C4-2B (cell line): ENCODE measurements at regions not wholly inside any gene's neighbourhood (a gene's known extent, or its start where the extent isn't known, plus 50 kb on each side); places are given as distances from the start of the nearest gene placed in this dataset.

Source experiments
- CTCF ChIP-seq: fragments of 450-650 bp; conservative IDR thresholded peaks from 2 replicates; pipeline ENCODE4 v1.5.1; 2017; ENCODE audit warnings: mild to moderate bottlenecking
- ZFX ChIP-seq: fragments of 450-650 bp; IDR thresholded peaks from 2 replicates; pipeline ENCODE4 v1.6.1; 2017

GRCh38 chr13:59607780-59608233 is 555.9 kb downstream of the DIAPH3 start:
- TF ChIP-seq CTCF (no peak), ZFX (no peak)
